PC-9 (cell line): ENCODE measurements at regions not wholly inside any gene's neighbourhood (a gene's known extent, or its start where the extent isn't known, plus 50 kb on each side); places are given as distances from the start of the nearest gene placed in this dataset.

Source experiments
- BruUV-seq: library from RNA; stranded (reverse); fragments of 400-500 nt; replicated peaks from 2 replicates; lab custom pipeline; 2021; lab: Mats Ljungman, UMichigan
- CTCF ChIA-PET: fragments of 300-600 bp; sonication (Branson Sonifier 250); formaldehyde crosslinking; loops from one replicate; lab custom pipeline; 2022; ENCODE audit warnings: antibody characterized with exemption; lab: Charles Lee
- POLR2A ChIA-PET: fragments of 300-600 bp; sonication (Branson Sonifier 250); formaldehyde crosslinking; loops from one replicate; lab custom pipeline; 2022; ENCODE audit warnings: antibody characterized with exemption; ENCODE audit not compliant: unreplicated experiment; lab: Charles Lee
- DNase-seq, 2 experiments: peaks; one replicate each; pipeline versions ENCODE4 v3.0.0 to v3.0.0-alpha.2; 2015 to 2022; ENCODE audit warnings: mixed read lengths in 1 of 2
- H2AFZ ChIP-seq: fragments of 200-600 bp; sonication (generic); 2 replicates; pipeline ENCODE4 v1.8.1; 2017; ENCODE audit warnings: antibody characterized with exemption
- H3F3A ChIP-seq: fragments of 200-600 bp; sonication (generic); 2 replicates; pipeline ENCODE4 v1.8.1; 2017; ENCODE audit warnings: antibody characterized with exemption, mild to moderate bottlenecking, low read depth; ENCODE audit not compliant: insufficient read depth
- H3K27ac ChIP-seq: fragments of 200-600 bp; sonication (generic); 2 replicates; pipeline ENCODE4 v1.6.1; 2016; ENCODE audit warnings: mixed run types
- H3K27me3 ChIP-seq: fragments of 200-600 bp; sonication (generic); 2 replicates; pipeline ENCODE4 v1.6.1; 2016; ENCODE audit warnings: low read depth, mixed run types; ENCODE audit not compliant: insufficient read depth
- H3K36me3 ChIP-seq: fragments of 200-600 bp; sonication (generic); 2 replicates; pipeline ENCODE4 v1.6.1; 2016; ENCODE audit warnings: low read depth, mixed run types
- H3K4me1 ChIP-seq: fragments of 200-600 bp; sonication (generic); replicated peaks from 2 replicates; pipeline ENCODE4 v1.6.1; 2016; ENCODE audit warnings: mixed run types; ENCODE audit not compliant: insufficient read depth
- H3K4me2 ChIP-seq: fragments of 200-600 bp; sonication (generic); 2 replicates; pipeline ENCODE4 v1.6.1; 2017; ENCODE audit warnings: mixed run types
- H3K4me3 ChIP-seq: fragments of 200-600 bp; sonication (generic); 2 replicates; pipeline ENCODE4 v1.6.1; 2016; ENCODE audit warnings: mixed run types
- H3K79me2 ChIP-seq: fragments of 200-600 bp; sonication (generic); 2 replicates; pipeline ENCODE4 v1.6.1; 2017; ENCODE audit warnings: low read depth, mixed run types
- H3K9me2 ChIP-seq: fragments of 200-600 bp; sonication (generic); 2 replicates; pipeline ENCODE4 v1.8.1; 2017; ENCODE audit warnings: mild to moderate bottlenecking; ENCODE audit not compliant: insufficient read depth
- H3K9me3 ChIP-seq: fragments of 200-600 bp; sonication (generic); 2 replicates; pipeline ENCODE4 v1.8.1; 2016; ENCODE audit warnings: low read depth; ENCODE audit not compliant: insufficient read depth
- H4K20me1 ChIP-seq: fragments of 200-600 bp; sonication (generic); 2 replicates; pipeline ENCODE4 v1.8.1; 2017; ENCODE audit not compliant: insufficient read depth
- CTCF ChIP-seq: fragments of 200-600 bp; sonication (generic); conservative IDR thresholded peaks from 2 replicates; pipeline ENCODE4 v1.6.1; 2017; ENCODE audit warnings: mixed run types, antibody characterized with exemption, mild to moderate bottlenecking, moderate library complexity
- EZH2 ChIP-seq: fragments of 200-600 bp; sonication (generic); IDR thresholded peaks from 2 replicates; pipeline ENCODE4 v1.8.0; 2017; ENCODE audit warnings: antibody characterized with exemption, low read depth
- intact Hi-C: fragments of 100-400 bp; cut with micrococcal nuclease; formaldehyde crosslinking; loops from one replicate; pipeline ENCODE4 v1.10.0; 2022; ENCODE audit not compliant: unreplicated experiment

DNA sequence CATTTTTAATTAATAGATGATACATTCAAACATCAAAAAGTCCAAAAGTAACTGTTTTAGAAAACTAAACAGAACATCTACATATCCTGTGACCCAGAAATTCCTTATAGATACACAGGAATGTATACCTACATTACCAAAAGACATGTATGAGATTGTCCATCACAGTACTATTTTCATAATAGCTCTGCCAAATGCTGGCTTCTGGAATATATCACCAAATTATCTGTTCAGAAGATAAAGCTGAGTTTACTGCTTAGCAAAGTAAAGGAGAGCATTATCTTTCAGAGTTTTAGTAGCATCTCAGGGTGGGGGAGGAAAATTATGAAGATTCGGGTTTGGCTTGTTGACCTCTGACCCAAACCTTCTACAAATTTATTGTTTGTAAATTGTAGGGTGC is 368.9 kb upstream of the SLC7A11 start:
- BruUV-seq = no TSS peak
- no peaks in the 10 kb centered on the region for H3K9me2 ChIP-seq
- H2AFZ ChIP-seq = no peak overlapping the region
- no peaks in the 10 kb centered on the region for H3F3A ChIP-seq
- no peaks in the 10 kb centered on the region for H3K9me3 ChIP-seq
- DNase-seq = no peak
- H3K4me1 ChIP-seq = no peaks in the 10 kb centered on the region
- H3K4me2 ChIP-seq = no peak overlapping the region
- intact Hi-C loops = no loop called here
- H3K36me3 ChIP-seq = no peaks in the 10 kb centered on the region
- CTCF ChIA-PET = no interaction called here
- H4K20me1 ChIP-seq = no peaks in the 10 kb centered on the region
- no peak overlapping the region for H3K27ac ChIP-seq
- H3K4me3 ChIP-seq = no peak overlapping the region
- POLR2A ChIA-PET = no interaction called here
- no peak for TF ChIP-seq CTCF
- no peak for TF ChIP-seq EZH2
- no peaks in the 10 kb centered on the region for H3K79me2 ChIP-seq
- H3K27me3 ChIP-seq = no peaks in the 10 kb centered on the region

GRCh38 chr4:138609943-138610350 is 367.8 kb upstream of the SLC7A11 start:
- CTCF ChIA-PET = interaction anchor here (0.7 kb wide), 1 partner anchor 307 kb away, joined by 5 read pairs; no protein-coding TSS in a partner anchor
- H3F3A ChIP-seq = no peaks in the 10 kb centered on the region

DNA sequence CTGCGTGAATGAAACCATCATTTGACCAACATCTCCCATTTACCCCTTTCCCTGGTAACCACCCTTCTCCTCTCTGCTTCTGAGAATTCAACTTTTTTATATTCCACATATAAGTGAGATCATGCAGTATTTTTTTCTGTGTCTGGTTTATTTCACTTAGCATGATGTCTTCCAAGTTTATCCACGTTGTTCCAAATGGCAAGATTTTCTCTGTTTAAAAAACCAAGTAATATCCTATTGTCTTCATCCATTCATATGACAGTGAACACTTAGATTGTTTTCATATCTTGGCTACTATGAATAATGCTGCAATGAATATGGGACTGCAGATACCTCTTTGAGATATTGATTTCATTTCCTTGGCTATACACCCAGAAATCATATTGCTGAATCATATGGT is 362.4 kb upstream of the SLC7A11 start:
- Histone ChIP-seq H3K36me3 (no peaks in the 10 kb centered on the region), H3K79me2 (no peaks in the 10 kb centered on the region), H2AFZ (no peak overlapping the region), H3K9me3 (no peaks in the 10 kb centered on the region), H3K27me3 (no peaks in the 10 kb centered on the region), H3F3A (no peaks in the 10 kb centered on the region), H3K9me2 (no peaks in the 10 kb centered on the region), H3K27ac (no peak overlapping the region), H3K4me2 (no peak overlapping the region), H4K20me1 (no peaks in the 10 kb centered on the region), H3K4me3 (no peak overlapping the region), H3K4me1 (no peaks in the 10 kb centered on the region)
- intact Hi-C loops = no loop called here
- POLR2A ChIA-PET = no interaction called here
- TF ChIP-seq EZH2 = no peak
- no peak for TF ChIP-seq CTCF
- no peak for DNase-seq
- CTCF ChIA-PET = no interaction called here
- no TSS peak for BruUV-seq

More at GRCh38 chr4:138609943-138610350, 367.8 kb upstream of the SLC7A11 start:
- H3K4me3 ChIP-seq = no peak overlapping the region
- intact Hi-C loops = no loop called here
- H3K27me3 ChIP-seq = no peaks in the 10 kb centered on the region
- TF ChIP-seq EZH2 = no peak
- no peak for TF ChIP-seq CTCF
- H3K36me3 ChIP-seq = no peaks in the 10 kb centered on the region
- H3K79me2 ChIP-seq = no peaks in the 10 kb centered on the region
- no peak overlapping the region for H3K27ac ChIP-seq
- H2AFZ ChIP-seq = no peak overlapping the region
- no peak overlapping the region for H3K4me2 ChIP-seq
- no peaks in the 10 kb centered on the region for H3K9me2 ChIP-seq
- no peaks in the 10 kb centered on the region for H4K20me1 ChIP-seq
- DNase-seq = no peak
- POLR2A ChIA-PET = no interaction called here
- no TSS peak for BruUV-seq
- H3K9me3 ChIP-seq = no peaks in the 10 kb centered on the region
- H3K4me1 ChIP-seq = no peaks in the 10 kb centered on the region
